NB4 (cell line): ENCODE measurements at regions not wholly inside any gene's neighbourhood (a gene's known extent, or its start where the extent isn't known, plus 50 kb on each side); places are given as distances from the start of the nearest gene placed in this dataset.

ENCODE experiments used
- POLR2A ChIP-seq: IDR thresholded peaks from 2 replicates; pipeline ENCODE4 v1.6.1; 2011; ENCODE audit warnings: mild to moderate bottlenecking; ENCODE audit not compliant: insufficient read length; ENCODE audit errors: extremely low read depth
- TF ChIP-seq, protein P1 (sequence below): IDR thresholded peaks from one replicate; pipeline ENCODE4 v1.5.1; 2012; ENCODE audit warnings: low read depth, low read length

- TF ChIP-seq POLR2A = no peak
- TF ChIP-seq, protein P1, sequence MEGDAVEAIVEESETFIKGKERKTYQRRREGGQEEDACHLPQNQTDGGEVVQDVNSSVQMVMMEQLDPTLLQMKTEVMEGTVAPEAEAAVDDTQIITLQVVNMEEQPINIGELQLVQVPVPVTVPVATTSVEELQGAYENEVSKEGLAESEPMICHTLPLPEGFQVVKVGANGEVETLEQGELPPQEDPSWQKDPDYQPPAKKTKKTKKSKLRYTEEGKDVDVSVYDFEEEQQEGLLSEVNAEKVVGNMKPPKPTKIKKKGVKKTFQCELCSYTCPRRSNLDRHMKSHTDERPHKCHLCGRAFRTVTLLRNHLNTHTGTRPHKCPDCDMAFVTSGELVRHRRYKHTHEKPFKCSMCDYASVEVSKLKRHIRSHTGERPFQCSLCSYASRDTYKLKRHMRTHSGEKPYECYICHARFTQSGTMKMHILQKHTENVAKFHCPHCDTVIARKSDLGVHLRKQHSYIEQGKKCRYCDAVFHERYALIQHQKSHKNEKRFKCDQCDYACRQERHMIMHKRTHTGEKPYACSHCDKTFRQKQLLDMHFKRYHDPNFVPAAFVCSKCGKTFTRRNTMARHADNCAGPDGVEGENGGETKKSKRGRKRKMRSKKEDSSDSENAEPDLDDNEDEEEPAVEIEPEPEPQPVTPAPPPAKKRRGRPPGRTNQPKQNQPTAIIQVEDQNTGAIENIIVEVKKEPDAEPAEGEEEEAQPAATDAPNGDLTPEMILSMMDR = no peak
Observed at GRCh38 chr6:67224989-67225388, 1410.1 kb upstream of the ADGRB3 start.
